Head of caudate nucleus (tissue), 42 donors: ENCODE measurements at regions not wholly inside any gene's neighbourhood (a gene's known extent, or its start where the extent isn't known, plus 50 kb on each side); places are given as distances from the start of the nearest gene placed in this dataset.

Source experiments
- DNase-seq, 42 donors: peaks; one replicate each; pipeline versions ENCODE4 v3.0.0 to v3.0.0-alpha.2; 2020 to 2021; ENCODE audit warnings: mixed read lengths in 7 of 42
- intact Hi-C: fragments of 100-400 bp; cut with DNase I; formaldehyde crosslinking; loops from one replicate; pipeline ENCODE4 v1.15.0; 2022

GRCh38 chr6:43911354-43912115, 141.5 kb downstream of the VEGFA start:
- no peak for DNase-seq
- intact Hi-C loops: no loop called here

GRCh38 chr6:43910638-43911353, 140.8 kb downstream of the VEGFA start:
- intact Hi-C loops: no loop called here
- no peak for DNase-seq

- intact Hi-C loops: no loop called here
- DNase-seq: no peak
Observed at GRCh38 chr6:43910149-43910637, 140.2 kb downstream of the VEGFA start.

- intact Hi-C loops: no loop called here
- DNase-seq: no peak
Observed at GRCh38 chr6:43909474-43910148, 139.6 kb downstream of the VEGFA start.

- intact Hi-C loops: no loop called here
- no peak for DNase-seq
Observed at GRCh38 chr6:43907789-43908472, 137.9 kb downstream of the VEGFA start.

- intact Hi-C loops: no loop called here
Observed at GRCh38 chr6:43907312-43907711, 137.3 kb downstream of the VEGFA start.

GRCh38 chr6:43904311-43905123, 134.5 kb downstream of the VEGFA start:
- DNase-seq: no peak
- intact Hi-C loops: no loop called here

More at GRCh38 chr6:43907312-43907711, 137.3 kb downstream of the VEGFA start:
- no peak for DNase-seq

GRCh38 chr6:43903739-43904290, 133.8 kb downstream of the VEGFA start:
- DNase-seq: no peak
- intact Hi-C loops: no loop called here

GRCh38 chr6:43901733-43902230, 131.8 kb downstream of the VEGFA start:
- no peak for DNase-seq
- intact Hi-C loops: loop anchor here (2.0 kb wide), 1 partner anchor 65 kb away; no protein-coding TSS in a partner anchor

- intact Hi-C loops: loop anchor here (2.0 kb wide), 1 partner anchor 66 kb away; no protein-coding TSS in a partner anchor
- no peak for DNase-seq
Observed at GRCh38 chr6:43900916-43901732, 131.1 kb downstream of the VEGFA start.

- no peak for DNase-seq
- intact Hi-C loops: loop anchor here (2.0 kb wide), 1 partner anchor 66 kb away; no protein-coding TSS in a partner anchor
Observed at GRCh38 chr6:43900560-43900915, 130.5 kb downstream of the VEGFA start.

GRCh38 chr6:43899830-43900229, 129.8 kb downstream of the VEGFA start:
- no peak for DNase-seq
- intact Hi-C loops: loop anchor here (2.0 kb wide), 1 partner anchor 67 kb away; no protein-coding TSS in a partner anchor

- intact Hi-C loops: no loop called here
- DNase-seq: no peak
Observed at GRCh38 chr6:43898358-43899131, 128.5 kb downstream of the VEGFA start.

GRCh38 chr6:43897571-43898302, 127.7 kb downstream of the VEGFA start:
- DNase-seq: no peak
- intact Hi-C loops: no loop called here
